HG02852 (cell line): ENCODE measurements at regions not wholly inside any gene's neighbourhood (a gene's known extent, or its start where the extent isn't known, plus 50 kb on each side); places are given as distances from the start of the nearest gene placed in this dataset.
A peak's percentile ranks its signal among the peaks of the same experiment; 100 is the strongest.

Experiments
- ATAC-seq: cut with Tn5 transposase; IDR thresholded peaks from one replicate; pipeline ENCODE4 v1.9.1; 2021; ENCODE audit warnings: mild to moderate bottlenecking, moderate library complexity; ENCODE audit not compliant: unreplicated experiment

GRCh38 chr21:25054689-25055088 is 552.6 kb downstream of the MRPL39 start:
- no peak for ATAC-seq

- ATAC-seq, result peak; percentile 93
These were observed 567.6 kb downstream of the MRPL39 start for GRCh38 chr21:25039461-25040380.

- no peak for ATAC-seq
These were observed 570.5 kb downstream of the MRPL39 start for GRCh38 chr21:25036775-25037174.

GRCh38 chr21:25031750-25032149 is 575.5 kb downstream of the MRPL39 start:
- no peak for ATAC-seq

GRCh38 chr21:25029580-25029979 is 577.7 kb downstream of the MRPL39 start:
- ATAC-seq, result no peak

DNA sequence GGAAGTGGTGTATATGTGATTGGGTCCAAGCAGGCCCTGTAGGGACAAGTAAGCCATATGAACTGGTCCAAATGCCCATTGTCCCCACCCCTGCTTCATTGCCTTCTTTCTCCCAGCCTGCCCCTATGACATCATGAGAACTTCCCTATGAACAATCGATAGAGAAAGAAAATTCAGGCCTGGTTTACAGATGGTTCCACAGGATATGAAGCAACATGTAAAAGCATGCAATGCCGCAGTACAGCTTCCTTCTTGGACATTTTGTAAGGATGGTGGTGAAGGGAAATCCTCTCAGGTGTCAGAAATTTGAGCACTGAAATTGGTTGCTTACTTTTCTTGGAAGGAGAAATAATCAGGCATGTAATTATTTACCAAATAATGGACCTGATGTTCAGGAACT is 581.7 kb downstream of the MRPL39 start:
- ATAC-seq, result no peak

DNA sequence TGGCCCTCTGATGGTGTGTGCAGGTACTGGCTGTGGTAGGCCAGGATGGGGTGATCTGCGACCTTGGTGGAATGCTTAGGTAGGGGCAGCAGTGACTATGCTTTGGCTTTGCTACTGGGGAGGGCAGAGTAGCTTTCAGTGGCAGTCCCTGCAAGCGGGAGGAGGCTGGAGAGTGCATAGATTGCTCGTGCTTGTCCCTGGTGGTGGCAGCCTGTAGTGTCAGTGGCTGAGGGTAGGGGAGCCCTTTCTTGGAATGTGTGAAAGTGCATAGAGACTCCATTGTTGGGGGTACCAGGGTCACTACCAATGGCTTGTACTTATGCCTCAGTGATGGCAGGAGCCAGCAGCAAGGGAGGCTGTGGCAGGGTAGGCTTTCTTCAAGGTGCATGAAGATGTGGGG is 582.6 kb downstream of the MRPL39 start:
- no peak for ATAC-seq

DNA sequence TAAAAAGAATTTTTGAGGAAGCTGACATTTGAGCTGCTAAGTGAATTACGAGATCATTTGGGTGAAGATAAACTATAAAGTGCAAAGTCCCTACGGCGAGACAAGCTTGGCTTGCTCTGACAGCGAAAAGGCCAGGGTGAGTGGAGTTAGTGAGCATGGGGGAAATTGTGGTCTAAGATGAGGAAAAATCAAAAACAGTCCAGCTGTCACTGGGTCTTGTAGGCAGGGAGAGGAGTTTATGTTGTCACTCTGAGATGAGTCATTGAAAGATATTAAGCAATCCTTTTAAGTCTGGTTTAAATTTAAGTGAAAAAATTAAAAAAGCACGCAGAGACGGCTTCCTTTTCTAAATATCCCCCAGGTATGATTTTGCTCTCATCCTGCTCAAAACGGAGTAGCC is 601.9 kb downstream of the MRPL39 start:
- ATAC-seq, result no peak

DNA sequence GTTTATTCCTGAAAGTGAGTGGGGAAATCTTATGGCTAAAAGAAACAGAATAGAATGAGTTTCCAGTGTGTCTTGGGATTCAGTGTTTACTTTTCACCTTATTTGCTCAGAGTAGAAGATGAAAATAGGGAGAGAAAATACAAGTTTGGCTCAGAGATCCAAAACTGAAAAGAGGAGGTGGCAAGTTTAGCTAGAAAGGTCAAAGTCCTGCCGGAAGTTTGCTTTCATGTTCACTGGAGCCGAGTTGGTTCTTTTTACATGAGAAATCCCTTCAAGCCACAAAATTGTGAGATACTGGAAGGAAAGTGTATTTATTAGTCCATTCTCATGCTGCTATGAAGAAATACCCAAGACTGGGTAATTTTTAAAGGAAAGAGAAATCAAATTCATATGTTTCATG is 604.6 kb downstream of the MRPL39 start:
- ATAC-seq, result no peak

GRCh38 chr21:24995216-24995615 is 612.1 kb downstream of the MRPL39 start:
- peak; percentile 35 for ATAC-seq

DNA sequence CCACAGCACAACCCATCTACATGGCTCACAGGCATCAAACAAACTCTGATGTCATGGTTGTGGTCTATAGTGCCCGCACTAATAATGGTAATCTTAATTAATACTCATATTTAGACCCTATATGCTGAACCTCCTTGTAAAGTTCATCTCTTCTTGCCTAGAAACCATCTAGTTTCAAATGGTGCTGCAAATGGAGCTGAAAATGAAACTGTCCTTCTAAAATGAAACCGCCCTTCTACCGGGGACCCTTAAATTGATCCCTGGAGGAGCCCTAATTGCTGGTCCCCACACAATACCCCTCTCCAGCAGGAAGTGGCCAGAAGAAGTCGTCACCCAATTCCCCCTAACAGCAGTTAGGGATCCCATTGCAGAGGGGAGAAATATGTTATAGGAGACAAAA is 612.6 kb downstream of the MRPL39 start:
- ATAC-seq, result peak; percentile 46

DNA sequence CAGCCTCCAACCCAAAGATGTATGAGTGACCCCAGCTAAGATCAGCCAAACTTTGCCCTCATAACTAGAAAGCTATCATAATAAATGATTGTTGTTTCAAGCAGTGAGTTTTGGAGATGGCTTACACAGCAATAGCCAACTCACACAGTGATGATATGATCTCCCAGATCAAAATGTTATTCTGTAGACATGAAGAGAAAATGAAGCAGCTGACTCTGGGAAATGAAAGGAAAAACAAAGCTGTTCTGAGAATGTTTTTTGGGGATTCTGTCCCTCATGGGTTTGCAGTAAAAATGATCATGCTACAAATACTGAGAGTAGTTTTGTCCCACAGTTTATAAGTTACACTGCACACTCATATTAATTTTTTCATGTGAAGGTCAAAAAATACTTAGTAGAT is 617.8 kb downstream of the MRPL39 start:
- ATAC-seq, result no peak

- no peak for ATAC-seq
These were observed 618.3 kb downstream of the MRPL39 start for GRCh38 chr21:24988941-24989340.

GRCh38 chr21:24976238-24976637 is 631.0 kb downstream of the MRPL39 start:
- peak; percentile 75 for ATAC-seq

- ATAC-seq, result no peak
These were observed 638.2 kb downstream of the MRPL39 start for GRCh38 chr21:24969068-24969467.

GRCh38 chr21:24955275-24955961 is 651.9 kb downstream of the MRPL39 start:
- ATAC-seq, result peak; percentile 96

GRCh38 chr21:24948186-24948585 is 659.1 kb downstream of the MRPL39 start:
- ATAC-seq, result no peak

DNA sequence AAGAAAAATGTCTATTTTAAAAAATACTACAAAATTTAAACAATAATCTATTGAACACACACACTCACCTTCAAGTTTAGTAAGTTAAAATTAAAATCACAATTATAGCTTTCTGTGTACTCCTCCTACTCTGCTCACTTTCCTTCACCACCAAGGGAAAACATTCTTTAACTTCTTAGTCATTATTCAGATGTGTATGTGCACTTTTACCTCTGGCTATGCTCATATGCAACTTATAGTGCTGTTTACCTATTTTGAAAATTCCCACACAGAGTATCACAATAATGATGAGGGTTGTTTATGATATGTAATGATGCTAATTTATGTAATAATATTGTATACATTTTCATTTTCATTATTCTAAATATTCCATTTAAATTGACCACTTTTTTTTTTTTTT is 661.4 kb downstream of the MRPL39 start:
- no peak for ATAC-seq

- ATAC-seq, result no peak
These were observed 665.7 kb downstream of the MRPL39 start for GRCh38 chr21:24941316-24942185.

DNA sequence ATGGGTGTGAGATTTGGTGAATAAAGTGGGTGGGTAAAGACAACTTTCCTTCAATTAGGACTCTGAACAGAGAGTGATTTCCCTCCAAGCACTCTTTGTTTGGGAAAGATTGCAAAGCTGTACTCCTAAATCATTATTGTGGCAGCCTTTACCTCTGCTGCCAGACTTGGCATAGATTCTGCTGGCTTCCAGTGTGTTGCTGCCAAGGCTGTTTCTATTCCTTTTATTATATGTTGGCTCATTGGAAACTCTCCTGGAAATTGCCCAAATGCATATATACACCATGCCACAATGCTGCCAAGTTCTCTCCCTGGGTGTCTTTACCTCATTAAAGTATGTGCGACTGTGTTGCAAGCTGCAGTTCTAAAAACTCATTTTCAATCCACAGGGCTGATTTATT is 668.0 kb downstream of the MRPL39 start:
- ATAC-seq, result no peak

GRCh38 chr21:24938573-24938972 is 668.7 kb downstream of the MRPL39 start:
- ATAC-seq, result no peak
